B cell (primary cell): ENCODE measurements at regions not wholly inside any gene's neighbourhood (a gene's known extent, or its start where the extent isn't known, plus 50 kb on each side); places are given as distances from the start of the nearest gene placed in this dataset.
A peak's percentile ranks its signal among the peaks of the same experiment; 100 is the strongest.

Source experiments
- ATAC-seq: fragments of 200-7000 bp; cut with Tn5 transposase; one replicate; pipeline ENCODE4 v1.10.0; 2021; ENCODE audit warnings: low read depth, mild to moderate bottlenecking, moderate number of reproducible peaks, moderate library complexity
- CTCF ChIA-PET: fragments of 350-600 bp; sonication (Branson Sonifier 250); formaldehyde crosslinking; loops from one replicate; lab custom pipeline; 2021; ENCODE audit warnings: antibody characterized with exemption, inconsistent platforms; lab: Charles Lee
- POLR2A ChIA-PET: fragments of 350-600 bp; sonication (Branson Sonifier 250); formaldehyde crosslinking; loops from one replicate; lab custom pipeline; 2021; ENCODE audit warnings: antibody characterized with exemption; lab: Charles Lee
- DNase-seq: peaks from one replicate; pipeline ENCODE4 v3.0.0; 2013
- H2AFZ ChIP-seq: 2 replicates; pipeline ENCODE4 v1.6.1; 2012; ENCODE audit warnings: mild to moderate bottlenecking, low read depth, low read length; ENCODE audit not compliant: insufficient read depth, poor library complexity, severe bottlenecking
- H3K27ac ChIP-seq, 2 donors: 1 replicate in 1 of 2; 2 replicates in 1 of 2; pipeline ENCODE4 v1.5.1; 2012 to 2013; ENCODE audit warnings: low read length in 2 of 2, mild to moderate bottlenecking in 2 of 2, moderate library complexity in 1 of 2
- H3K27me3 ChIP-seq, 4 experiments: fragments of 200-600 bp in 1 of 4; sonication (generic) in 1 of 4; replicated peaks in 1 of 4; 1 replicate in 2 of 4; 2 replicates in 2 of 4; pipeline versions ENCODE4 v1.6.1 to v1.7.0; 2013 to 2016; ENCODE audit warnings: low read length in 3 of 4, mild to moderate bottlenecking in 2 of 4, mixed read lengths in 1 of 4, moderate library complexity in 1 of 4; ENCODE audit not compliant: insufficient read depth in 4 of 4, control insufficient read depth in 3 of 4; ENCODE audit errors: control extremely low read depth in 1 of 4
- H3K36me3 ChIP-seq, 2 experiments: replicated peaks in 1 of 2; 1 replicate in 1 of 2; 2 replicates in 1 of 2; pipeline versions ENCODE4 v1.6.1 to v1.7.1; 2013; ENCODE audit warnings: low read length in 1 of 2; ENCODE audit not compliant: insufficient read depth in 2 of 2, control insufficient read depth in 1 of 2; ENCODE audit errors: control extremely low read depth in 1 of 2, extremely low read depth in 1 of 2
- H3K4me1 ChIP-seq, 2 donors: fragments of 200-600 bp in 1 of 2; sonication (generic) in 1 of 2; 1 replicate in 1 of 2; 2 replicates in 1 of 2; pipeline versions ENCODE4 v1.5.1 to v1.6.1; 2013 to 2017; ENCODE audit warnings: low read length in 2 of 2; ENCODE audit not compliant: control insufficient read depth in 2 of 2, insufficient read depth in 2 of 2
- H3K4me2 ChIP-seq: replicated peaks from 2 replicates; pipeline ENCODE3; 2012; ENCODE audit warnings: mild to moderate bottlenecking, low read depth, low read length; ENCODE audit not compliant: poor library complexity, severe bottlenecking
- H3K4me3 ChIP-seq, 5 experiments: fragments of 200-600 bp in 1 of 5; sonication (generic) in 1 of 5; 1 replicate in 3 of 5; 2 replicates in 2 of 5; pipeline versions ENCODE4 v1.5.1 to v1.7.0; 2011 to 2016; ENCODE audit warnings: low read length in 4 of 5, mild to moderate bottlenecking in 4 of 5, low read depth in 2 of 5, control low read depth in 1 of 5, moderate library complexity in 1 of 5; ENCODE audit not compliant: insufficient read depth in 1 of 5; ENCODE audit errors: control extremely low read depth in 1 of 5, extremely low read depth in 1 of 5
- H3K79me2 ChIP-seq: fragments of 200-600 bp; sonication (generic); one replicate; pipeline ENCODE4 v1.6.0; 2016; ENCODE audit warnings: low read length; ENCODE audit not compliant: control insufficient read depth, insufficient read depth
- H3K9ac ChIP-seq: fragments of 200-600 bp; sonication (generic); 2 replicates; pipeline ENCODE4 v1.6.1; 2017; ENCODE audit warnings: mild to moderate bottlenecking, low read length, moderate library complexity
- H3K9me3 ChIP-seq, 3 donors: one replicate each; pipeline versions ENCODE4 v1.6.1 to v1.7.1; 2013; ENCODE audit warnings: low read length in 2 of 3; ENCODE audit not compliant: control insufficient read depth in 2 of 3, insufficient read depth in 1 of 3; ENCODE audit errors: control extremely low read depth in 1 of 3
- H4K20me1 ChIP-seq: 2 replicates; pipeline ENCODE4 v1.6.0; 2012; ENCODE audit warnings: mild to moderate bottlenecking, low read length; ENCODE audit not compliant: insufficient read depth, control insufficient read depth, poor library complexity, severe bottlenecking
- H3K27ac Mint-ChIP-seq: one replicate; pipeline ENCODE4 v1.8.0; 2021; ENCODE audit warnings: mixed read lengths
- H3K27me3 Mint-ChIP-seq: one replicate; pipeline ENCODE4 v1.8.0; 2021; ENCODE audit warnings: mixed read lengths
- H3K4me1 Mint-ChIP-seq: one replicate; pipeline ENCODE4 v1.8.0; 2021; ENCODE audit warnings: mixed read lengths
- H3K4me3 Mint-ChIP-seq: one replicate; pipeline ENCODE4 v1.8.0; 2021; ENCODE audit warnings: mixed read lengths
- H3K9me3 Mint-ChIP-seq: one replicate; pipeline ENCODE4 v1.8.0; 2022; ENCODE audit warnings: mixed read lengths; ENCODE audit not compliant: insufficient read depth
- CTCF ChIP-seq: fragments of 200-600 bp; IDR thresholded peaks from one replicate; pipeline ENCODE4 v1.8.0; 2022; ENCODE audit warnings: antibody characterized with exemption, mild to moderate bottlenecking
- EZH2 ChIP-seq: IDR thresholded peaks from 2 replicates; pipeline ENCODE4 v1.6.1; 2012; ENCODE audit warnings: borderline replicate concordance, low read depth, mild to moderate bottlenecking, moderate library complexity, low read length; ENCODE audit not compliant: insufficient read depth, poor library complexity, severe bottlenecking
- WGBS: methylation state at CpG from one replicate; pipeline ENCODE4 v1.1.5; 2013; ENCODE audit warnings: missing lambda C conversion rate; ENCODE audit not compliant: insufficient coverage; 5-methylcytosine and 5-hydroxymethylcytosine counted together
- intact Hi-C: fragments of 100-400 bp; cut with micrococcal nuclease; formaldehyde crosslinking; loops from one replicate; pipeline ENCODE4 v1.10.0; 2022

GRCh38 chr6:141451511-141452353 is 681.0 kb upstream of the GJE1 start:
- Histone ChIP-seq H3K9me3 (no peaks in the 10 kb centered on the region), H3K79me2 (no peaks in the 10 kb centered on the region), H4K20me1 (no peaks in the 10 kb centered on the region), H3K9ac (no peak overlapping the region), H3K4me2 (no peak overlapping the region), H3K4me3 (no peak overlapping the region), H2AFZ (no peak overlapping the region), H3K27ac (no peak overlapping the region), H3K4me1 (no peaks in the 10 kb centered on the region), H3K36me3 (no peaks in the 10 kb centered on the region), H3K27me3 (no peaks in the 10 kb centered on the region)
- DNase-seq (no peak), ATAC-seq (no peak)
- POLR2A ChIA-PET, result no interaction called here
- intact Hi-C loops, result no loop called here
- WGBS, result no CpG with 5 or more reads among the region's 1 CpG
- Mint-ChIP-seq H3K4me3 (no peak overlapping the region), H3K4me1 (peaks cover 5% of the 10 kb centered on the region), H3K27me3 (no peaks in the 10 kb centered on the region), H3K9me3 (no peaks in the 10 kb centered on the region), H3K27ac (peak overlapping the region; percentile 22)
- TF ChIP-seq CTCF (no peak), EZH2 (no peak)
- CTCF ChIA-PET, result no interaction called here

- Histone ChIP-seq H3K27ac (no peak overlapping the region), H3K9me3 (no peaks in the 10 kb centered on the region), H3K4me3 (no peak overlapping the region), H3K27me3 (no peaks in the 10 kb centered on the region), H3K36me3 (no peaks in the 10 kb centered on the region), H3K9ac (no peak overlapping the region), H2AFZ (no peak overlapping the region), H3K4me1 (no peaks in the 10 kb centered on the region), H3K79me2 (no peaks in the 10 kb centered on the region), H3K4me2 (no peak overlapping the region), H4K20me1 (no peaks in the 10 kb centered on the region)
- H3K27me3 Mint-ChIP-seq, result peaks cover 1% of the 10 kb centered on the region
- no peak overlapping the region for H3K27ac Mint-ChIP-seq
- no peaks in the 10 kb centered on the region for H3K9me3 Mint-ChIP-seq
- no peak for DNase-seq
- peaks cover 5% of the 10 kb centered on the region for H3K4me1 Mint-ChIP-seq
- intact Hi-C loops, result no loop called here
- ChIA-PET CTCF (no interaction called here), POLR2A (no interaction called here)
- ATAC-seq, result no peak
- no peak for TF ChIP-seq CTCF
- TF ChIP-seq EZH2, result no peak
- no peak overlapping the region for H3K4me3 Mint-ChIP-seq
Observed at GRCh38 chr6:141451181-141451510, 681.6 kb upstream of the GJE1 start.
